Hepatic stellate cell (primary cell): ENCODE measurements at regions not wholly inside any gene's neighbourhood (a gene's known extent, or its start where the extent isn't known, plus 50 kb on each side); places are given as distances from the start of the nearest gene placed in this dataset.
"Not testable (repeated sequence)": the region's sequence is repeated elsewhere in the genome, so short reads cannot be mapped to it uniquely, and the experiment has no call there.

ENCODE experiments used
- DNase-seq: peaks from one replicate; pipeline ENCODE4 v3.0.0; 2011; ENCODE audit warnings: low spot score

- DNase-seq: no peak
Measured at GRCh38 chr18:72993250-72993649, 125.5 kb upstream of the NETO1 start.

- DNase-seq: no peak
Measured at GRCh38 chr18:72991379-72991778, 123.6 kb upstream of the NETO1 start.

- DNase-seq: not testable (repeated sequence)
Measured at GRCh38 chr18:72987570-72987969, 119.8 kb upstream of the NETO1 start.

GRCh38 chr18:72986103-72986502 lies 118.3 kb upstream of the NETO1 start:
- DNase-seq: no peak

GRCh38 chr18:72985686-72986085 lies 117.9 kb upstream of the NETO1 start:
- no peak for DNase-seq

GRCh38 chr18:72984290-72984689 lies 116.5 kb upstream of the NETO1 start:
- DNase-seq: no peak

- no peak for DNase-seq
Measured at GRCh38 chr18:72973841-72974240, 106.1 kb upstream of the NETO1 start.

- DNase-seq: no peak
Measured at GRCh38 chr18:72965616-72966015, 97.8 kb upstream of the NETO1 start.

GRCh38 chr18:72958195-72958594 lies 90.4 kb upstream of the NETO1 start:
- DNase-seq: not testable (repeated sequence)

- DNase-seq: no peak
Measured at GRCh38 chr18:72948439-72948838, 80.7 kb upstream of the NETO1 start.

- no peak for DNase-seq
Measured at GRCh38 chr18:72942766-72943165, 75.0 kb upstream of the NETO1 start.

GRCh38 chr18:72940986-72941385 lies 73.2 kb upstream of the NETO1 start:
- no peak for DNase-seq

GRCh38 chr18:72940509-72940908 lies 72.7 kb upstream of the NETO1 start:
- DNase-seq: no peak

- no peak for DNase-seq
Measured at GRCh38 chr18:72935744-72936143, 68.0 kb upstream of the NETO1 start.

GRCh38 chr18:72922895-72923294 lies 55.1 kb upstream of the NETO1 start:
- DNase-seq: no peak
